GM21381 (cell line): ENCODE measurements at regions not wholly inside any gene's neighbourhood (a gene's known extent, or its start where the extent isn't known, plus 50 kb on each side); places are given as distances from the start of the nearest gene placed in this dataset.

ENCODE experiments used
- ATAC-seq: cut with Tn5 transposase; IDR thresholded peaks from one replicate; pipeline ENCODE4 v1.9.1; 2021; ENCODE audit warnings: mild to moderate bottlenecking, moderate library complexity; ENCODE audit not compliant: unreplicated experiment

- no peak for ATAC-seq
Observed at GRCh38 chr2:129720761-129721160, 258.7 kb upstream of the RAB6C start.

- no peak for ATAC-seq
Observed at GRCh38 chr2:129721236-129721635, 258.2 kb upstream of the RAB6C start.

GRCh38 chr2:129721846-129722245 is 257.6 kb upstream of the RAB6C start:
- no peak for ATAC-seq

GRCh38 chr2:129722306-129723019 is 257.0 kb upstream of the RAB6C start:
- ATAC-seq, result no peak

GRCh38 chr2:129723277-129724020 is 256.0 kb upstream of the RAB6C start:
- ATAC-seq, result no peak

- no peak for ATAC-seq
Observed at GRCh38 chr2:129724021-129724757, 255.3 kb upstream of the RAB6C start.

- no peak for ATAC-seq
Observed at GRCh38 chr2:129726216-129726615, 253.2 kb upstream of the RAB6C start.

- no peak for ATAC-seq
Observed at GRCh38 chr2:129727286-129727685, 252.2 kb upstream of the RAB6C start.

GRCh38 chr2:129728035-129728972 is 251.2 kb upstream of the RAB6C start:
- ATAC-seq, result no peak

- no peak for ATAC-seq
Observed at GRCh38 chr2:129729011-129729410, 250.5 kb upstream of the RAB6C start.

- ATAC-seq, result no peak
Observed at GRCh38 chr2:129729646-129730045, 249.8 kb upstream of the RAB6C start.

GRCh38 chr2:129730979-129731378 is 248.5 kb upstream of the RAB6C start:
- ATAC-seq, result no peak

GRCh38 chr2:129731907-129732629 is 247.4 kb upstream of the RAB6C start:
- ATAC-seq, result no peak

- no peak for ATAC-seq
Observed at GRCh38 chr2:129732630-129733026, 246.8 kb upstream of the RAB6C start.

GRCh38 chr2:129733041-129733440 is 246.4 kb upstream of the RAB6C start:
- ATAC-seq, result no peak

- no peak for ATAC-seq
Observed at GRCh38 chr2:129733579-129733978, 245.9 kb upstream of the RAB6C start.

- ATAC-seq, result no peak
Observed at GRCh38 chr2:129734343-129735034, 245.0 kb upstream of the RAB6C start.

GRCh38 chr2:129735576-129735975 is 243.9 kb upstream of the RAB6C start:
- ATAC-seq, result no peak
